WTC11 (cell line): ENCODE measurements at regions not wholly inside any gene's neighbourhood (a gene's known extent, or its start where the extent isn't known, plus 50 kb on each side); places are given as distances from the start of the nearest gene placed in this dataset.

Experiments
- GTF2I ChIP-seq: fragments of 250-450 bp; sonication (Bioruptor Pico); conservative IDR thresholded peaks from 2 replicates; pipeline ENCODE4 v1.4.0; 2021; ENCODE audit warnings: mild to moderate bottlenecking
- ZNF532 ChIP-seq: fragments of 250-450 bp; sonication (Bioruptor Pico); IDR thresholded peaks from 2 replicates; pipeline ENCODE4 v1.9.0; 2021; ENCODE audit warnings: mild to moderate bottlenecking, borderline replicate concordance

- TF ChIP-seq GTF2I (no peak), ZNF532 (CRISPR knock-in tag) (no peak)
Measured at GRCh38 chr3:144692488-144692887, 720.9 kb downstream of the DIPK2A start.
